NCI-H2196 treated with DMSO at 0.1 percent for 48 hours (cell line): ENCODE measurements at regions not wholly inside any gene's neighbourhood (a gene's known extent, or its start where the extent isn't known, plus 50 kb on each side); places are given as distances from the start of the nearest gene placed in this dataset.

ENCODE experiments used
- DNase-seq: peaks from one replicate; lab custom pipeline; 2025; ENCODE audit not compliant: unreplicated experiment; lab: John Stamatoyannopoulos, UW

GRCh38 chr5:158139161-158139560 is 280.2 kb upstream of the CLINT1 start:
- no peak for DNase-seq

DNA sequence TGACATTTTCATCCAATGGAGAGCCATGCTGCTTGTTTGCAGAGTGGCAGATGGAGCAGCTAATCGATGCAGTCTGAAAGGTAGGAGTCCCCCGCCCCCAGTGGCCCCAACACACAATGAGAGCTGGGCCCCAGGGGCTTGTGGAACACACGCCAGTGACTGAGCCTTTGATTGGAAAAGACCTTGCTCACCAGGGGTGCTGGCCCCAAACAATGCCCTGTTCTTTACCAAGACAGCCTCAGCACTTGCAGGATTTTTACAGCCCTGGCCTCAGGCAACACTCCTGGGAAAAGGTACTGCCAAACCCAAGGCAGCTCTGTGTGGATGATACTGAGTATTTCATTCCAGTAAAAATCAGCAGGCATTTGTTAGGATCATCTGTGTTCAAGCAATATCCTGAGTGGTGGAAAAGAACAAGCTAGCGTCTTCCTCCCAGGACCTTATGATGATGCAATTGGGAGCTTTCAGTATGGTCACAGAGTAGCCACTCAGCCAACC is 276.8 kb upstream of the CLINT1 start:
- no peak for DNase-seq

DNA sequence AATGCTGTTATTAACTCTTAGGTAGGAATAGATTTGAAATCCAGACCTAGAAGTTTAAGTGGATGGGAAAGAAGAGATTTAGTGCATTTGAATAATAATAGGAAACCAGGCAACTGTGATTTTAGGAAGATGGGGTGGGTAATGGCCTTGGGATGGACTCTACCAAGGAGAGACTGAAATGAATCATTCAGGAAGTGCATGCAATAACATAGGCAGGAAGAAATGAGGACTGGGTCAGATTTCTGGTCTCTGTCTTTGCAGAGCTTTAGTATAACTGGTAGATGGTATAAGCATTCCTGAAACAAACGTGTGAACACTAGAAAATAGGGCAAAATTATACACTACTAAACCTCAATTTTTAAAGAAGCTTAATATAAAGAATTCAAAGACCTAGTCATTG is 274.4 kb upstream of the CLINT1 start:
- DNase-seq = no peak

DNA sequence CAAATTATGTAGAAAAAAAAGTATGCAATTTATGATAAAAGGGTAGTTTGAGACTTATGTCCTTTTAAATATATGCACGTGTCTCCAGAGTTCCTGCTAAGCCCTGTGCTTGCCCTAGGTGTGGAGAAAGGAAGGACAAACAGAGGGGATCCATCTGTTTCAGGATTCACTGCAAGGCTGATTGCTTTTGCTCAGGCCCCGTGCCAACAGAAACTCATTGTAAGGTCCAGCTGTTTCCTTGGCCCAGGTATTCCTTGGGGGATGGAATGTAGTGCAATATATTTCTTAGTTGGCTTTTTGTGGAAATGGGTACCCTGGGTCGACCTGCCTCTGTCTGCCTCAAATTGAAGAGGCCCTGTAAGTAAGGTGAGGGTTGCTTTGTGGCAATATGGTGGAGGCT is 268.6 kb upstream of the CLINT1 start:
- DNase-seq = no peak

GRCh38 chr5:158126442-158127405 is 267.8 kb upstream of the CLINT1 start:
- no peak for DNase-seq

GRCh38 chr5:158124606-158125316 is 265.8 kb upstream of the CLINT1 start:
- DNase-seq = no peak

GRCh38 chr5:158123595-158123994 is 264.6 kb upstream of the CLINT1 start:
- no peak for DNase-seq

DNA sequence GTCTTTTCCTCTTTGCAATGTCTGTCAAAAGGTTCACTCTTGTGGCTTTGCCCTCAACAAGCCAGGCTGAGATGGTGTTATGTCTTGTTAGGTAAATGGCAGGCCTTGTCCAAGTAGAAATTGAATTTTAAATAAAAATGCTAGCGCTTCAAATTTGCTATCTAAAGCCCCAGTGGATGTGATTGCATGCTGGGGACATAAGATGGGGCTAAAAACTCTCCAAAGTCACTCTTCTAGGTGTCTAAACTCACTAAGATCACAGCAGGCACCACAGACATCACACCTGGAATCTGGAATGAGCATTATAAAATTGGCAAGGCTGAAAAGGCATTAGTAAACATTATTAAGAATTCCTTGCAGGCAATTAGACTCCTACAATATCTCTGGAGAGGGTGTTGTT is 262.7 kb upstream of the CLINT1 start:
- DNase-seq = no peak

DNA sequence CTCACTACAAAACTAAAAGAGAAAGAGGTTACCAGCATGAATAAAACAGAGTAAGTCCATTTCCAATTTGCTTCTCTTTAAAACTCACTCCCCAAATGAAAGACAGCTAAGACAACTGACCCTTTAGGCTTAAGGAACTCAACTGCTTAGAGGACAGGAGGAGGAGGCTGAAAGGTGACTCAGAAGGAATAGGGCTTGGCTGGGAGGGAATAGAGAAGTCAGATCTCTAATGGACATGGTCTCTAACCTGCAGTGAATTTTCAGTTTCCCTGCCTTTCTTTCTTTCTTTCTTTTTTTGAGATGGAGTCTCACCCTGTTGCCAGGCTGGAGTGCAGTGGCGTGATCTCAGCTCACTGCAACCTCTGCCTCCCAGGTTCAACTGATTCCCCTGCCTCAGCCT is 261.8 kb upstream of the CLINT1 start:
- DNase-seq = no peak

GRCh38 chr5:158119961-158120723 is 261.2 kb upstream of the CLINT1 start:
- DNase-seq = no peak

GRCh38 chr5:158117467-158118160 is 258.7 kb upstream of the CLINT1 start:
- no peak for DNase-seq

DNA sequence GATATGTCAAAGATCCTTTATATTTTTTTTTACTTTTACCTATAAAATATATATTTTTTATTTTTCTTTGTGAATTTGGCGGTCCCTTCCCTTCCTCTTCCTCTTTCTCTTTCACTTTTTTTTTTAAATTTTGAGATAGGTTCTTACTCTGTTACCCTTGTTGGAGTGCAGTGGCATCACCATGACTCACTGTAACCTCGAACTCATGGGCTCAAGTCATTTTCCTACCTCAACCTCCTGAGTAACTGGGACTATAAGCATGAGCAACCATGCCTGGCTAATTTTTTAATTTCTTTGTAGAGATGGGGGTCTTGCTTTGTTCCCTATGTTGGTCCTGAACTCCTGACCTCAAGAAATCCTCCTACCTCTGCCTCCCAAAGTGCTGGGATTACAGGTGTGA is 258.0 kb upstream of the CLINT1 start:
- no peak for DNase-seq

GRCh38 chr5:158115468-158115867 is 256.5 kb upstream of the CLINT1 start:
- DNase-seq = no peak

DNA sequence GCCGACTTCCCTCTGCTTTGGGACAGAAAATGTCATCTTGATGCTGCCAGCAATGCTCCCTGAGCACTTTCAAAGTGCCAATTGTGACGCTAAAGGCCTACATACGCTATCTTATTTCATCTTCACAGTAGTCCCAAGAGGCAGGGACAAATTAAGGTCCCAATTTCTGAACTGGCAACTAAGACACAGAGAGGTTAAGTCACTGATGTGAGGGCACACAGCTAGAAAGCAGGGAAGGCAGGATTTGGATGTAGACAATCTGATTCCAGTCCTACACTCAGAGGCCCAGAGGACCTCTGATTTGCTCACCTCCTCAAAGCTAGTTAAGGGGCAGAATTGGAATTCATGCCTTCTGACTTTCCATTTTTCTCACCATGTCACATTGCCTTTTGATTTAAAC is 249.2 kb upstream of the CLINT1 start:
- DNase-seq = no peak

DNA sequence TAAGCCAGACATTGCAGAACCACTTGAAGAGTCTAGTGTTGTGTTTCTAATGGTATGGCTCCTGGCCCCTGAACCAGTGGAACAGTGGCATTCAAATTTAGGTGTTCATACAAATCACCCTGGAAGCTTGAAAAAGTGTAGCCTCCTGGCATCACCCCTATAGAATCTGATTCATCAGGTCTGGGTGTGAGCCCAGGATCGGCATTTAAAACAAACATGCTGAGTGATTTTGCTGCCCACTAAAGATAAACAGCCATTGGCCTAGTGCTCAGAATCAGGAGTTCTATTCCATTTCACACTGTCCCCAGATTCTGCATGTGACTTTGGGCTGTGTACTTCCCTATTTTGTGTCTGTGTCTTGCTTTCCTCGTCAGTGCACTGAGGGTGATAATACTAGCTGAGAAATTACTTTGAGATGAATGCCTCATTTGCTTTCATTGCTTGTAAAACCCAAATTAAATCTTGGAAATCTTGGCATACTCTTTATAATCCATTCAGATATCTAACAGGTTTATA is 241.5 kb upstream of the CLINT1 start:
- no peak for DNase-seq

DNA sequence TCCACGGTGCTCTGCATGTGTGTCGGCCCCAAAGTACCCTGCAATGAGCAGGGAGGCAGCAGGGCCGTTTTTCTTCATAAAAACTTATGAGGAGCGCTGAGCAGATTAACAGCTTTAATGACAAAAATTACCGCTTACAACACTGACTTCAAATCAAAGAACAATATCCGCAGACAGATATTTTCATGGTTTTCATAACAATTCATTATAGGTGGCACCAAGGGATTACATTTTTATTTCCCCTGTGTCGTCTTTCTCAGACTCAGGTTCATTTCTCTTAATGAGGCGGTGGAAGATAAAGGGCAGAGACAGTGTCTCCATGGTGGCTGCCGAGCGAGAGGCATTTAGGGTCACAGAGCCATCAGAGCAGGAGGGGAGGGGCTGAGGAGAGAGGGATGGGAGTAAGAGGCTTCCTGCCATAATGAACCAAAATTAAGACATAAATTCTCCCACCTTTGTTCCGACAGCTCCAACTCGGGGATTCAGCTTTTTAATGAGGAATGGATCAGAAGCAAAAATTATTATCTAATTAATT is 240.7 kb upstream of the CLINT1 start:
- DNase-seq = no peak

DNA sequence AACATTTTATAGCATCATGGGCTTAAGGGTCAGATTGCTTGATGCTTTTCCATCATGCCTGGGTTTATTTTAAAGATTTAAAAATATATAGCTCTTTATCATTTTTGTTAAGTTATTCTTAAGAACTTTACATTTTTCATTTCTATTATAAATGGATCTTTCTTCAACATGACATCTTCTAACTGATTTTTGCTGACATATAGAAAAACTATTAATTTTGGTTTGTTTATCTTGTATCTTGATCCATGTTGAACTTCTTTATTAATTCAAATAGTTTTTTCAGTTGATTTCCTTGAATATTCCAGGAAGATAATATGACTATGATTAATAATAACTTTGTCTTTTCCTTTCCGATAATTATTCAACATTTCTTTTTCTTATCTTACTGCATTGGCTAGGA is 237.9 kb upstream of the CLINT1 start:
- DNase-seq = no peak

GRCh38 chr5:158086856-158087255 is 227.9 kb upstream of the CLINT1 start:
- no peak for DNase-seq

DNA sequence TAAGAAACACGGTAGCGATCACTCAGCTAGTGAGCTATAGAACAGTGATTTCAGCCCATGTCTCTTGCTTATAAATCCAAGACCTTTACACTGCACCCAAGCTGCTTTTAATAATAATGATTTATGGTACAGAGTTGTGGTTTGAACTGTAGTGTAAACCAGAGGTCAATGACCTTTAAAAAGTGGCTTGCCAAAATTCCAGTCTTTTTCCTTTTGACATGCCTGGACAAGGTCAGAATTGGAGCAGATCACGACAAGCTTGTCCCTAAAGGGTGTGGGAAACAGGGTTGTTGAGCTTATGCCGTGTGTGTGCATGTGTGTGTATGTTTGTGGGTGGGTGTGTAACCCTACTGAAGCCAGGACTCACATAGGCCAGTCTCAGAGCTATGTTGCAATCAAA is 225.3 kb upstream of the CLINT1 start:
- DNase-seq = no peak

- DNase-seq = no peak
These were observed 223.8 kb upstream of the CLINT1 start for GRCh38 chr5:158082696-158083287.
